ENCODE measurements at regions not wholly inside any gene's neighbourhood (a gene's known extent, or its start where the extent isn't known, plus 50 kb on each side); places are given as distances from the start of the nearest gene placed in this dataset.
"Not testable (repeated sequence)": the region's sequence is repeated elsewhere in the genome, so short reads cannot be mapped to it uniquely, and the experiment has no call there.

GRCh38 chr7:120185940-120186682 is 86.9 kb upstream of the KCND2 start:
- no peak for DNase-seq (ENCODE audit: low spot score)

GRCh38 chr7:120186688-120187087 is 86.3 kb upstream of the KCND2 start:
- DNase-seq (ENCODE audit: low spot score), result no peak

GRCh38 chr7:120189623-120190022 is 83.4 kb upstream of the KCND2 start:
- DNase-seq (ENCODE audit: low spot score), result no peak

- no peak for DNase-seq (ENCODE audit: low spot score)
These were observed 82.9 kb upstream of the KCND2 start for GRCh38 chr7:120190109-120190508.

GRCh38 chr7:120190566-120190965 is 82.4 kb upstream of the KCND2 start:
- DNase-seq (ENCODE audit: low spot score), result no peak

GRCh38 chr7:120191423-120191822 is 81.6 kb upstream of the KCND2 start:
- DNase-seq (ENCODE audit: low spot score), result not testable (repeated sequence)

GRCh38 chr7:120201290-120201689 is 71.7 kb upstream of the KCND2 start:
- no peak for DNase-seq (ENCODE audit: low spot score)

- no peak for DNase-seq (ENCODE audit: low spot score)
These were observed 67.9 kb upstream of the KCND2 start for GRCh38 chr7:120205101-120205500.

GRCh38 chr7:120207037-120207436 is 65.9 kb upstream of the KCND2 start:
- no peak for DNase-seq (ENCODE audit: low spot score)

- no peak for DNase-seq (ENCODE audit: low spot score)
These were observed 57.3 kb upstream of the KCND2 start for GRCh38 chr7:120215654-120216053.

GRCh38 chr7:120216947-120217346 is 56.0 kb upstream of the KCND2 start:
- DNase-seq (ENCODE audit: low spot score), result no peak

- no peak for DNase-seq (ENCODE audit: low spot score)
These were observed 54.3 kb upstream of the KCND2 start for GRCh38 chr7:120218712-120219111.

GRCh38 chr7:120221666-120222065 is 51.3 kb upstream of the KCND2 start:
- no peak for DNase-seq (ENCODE audit: low spot score)

All from SW480 (cell line).